Esophagus muscularis mucosa (tissue), 4 donors: ENCODE measurements at regions not wholly inside any gene's neighbourhood (a gene's known extent, or its start where the extent isn't known, plus 50 kb on each side); places are given as distances from the start of the nearest gene placed in this dataset.

ENCODE experiments used
- CTCF ChIP-seq, 3 experiments: fragments of 200-600 bp in 2 of 3; fragments of 450-650 bp in 1 of 3; sonication (generic) in 2 of 3; IDR thresholded peaks; one replicate each; pipeline ENCODE4 v1.5.1; 2017 to 2019; ENCODE audit warnings: antibody characterized with exemption in 3 of 3, mild to moderate bottlenecking in 2 of 3, moderate library complexity in 1 of 3
- EP300 ChIP-seq: sonication (generic); formaldehyde crosslinking; IDR thresholded peaks from one replicate; pipeline ENCODE4 v1.6.1; 2017; ENCODE audit warnings: antibody characterized with exemption
- POLR2A ChIP-seq: fragments of 450-650 bp; IDR thresholded peaks from one replicate; pipeline ENCODE4 v1.6.1; 2017; ENCODE audit warnings: antibody characterized with exemption, moderate library complexity, mild to moderate bottlenecking, low read depth

- TF ChIP-seq CTCF (IDR thresholded peaks at IDR 0.05) (no peak), EP300 (no peak), POLR2A (no peak)
Observed at GRCh38 chr13:86757236-86757978, 913.8 kb upstream of the SLITRK5 start.
